Muscle of leg (tissue), 3 donors: ENCODE measurements at regions not wholly inside any gene's neighbourhood (a gene's known extent, or its start where the extent isn't known, plus 50 kb on each side); places are given as distances from the start of the nearest gene placed in this dataset.

Experiments used
- DNase-seq: peaks from one replicate; pipeline ENCODE4 v3.0.0; 2013
- H3K27ac ChIP-seq: one replicate; pipeline ENCODE4 v1.5.1; 2013; ENCODE audit warnings: mild to moderate bottlenecking, low read length, control low read depth
- H3K27me3 ChIP-seq: one replicate; pipeline ENCODE4 v1.6.1; 2013; ENCODE audit warnings: low read length; ENCODE audit not compliant: control insufficient read depth, insufficient read depth
- H3K36me3 ChIP-seq: one replicate; pipeline ENCODE4 v1.6.1; 2013; ENCODE audit warnings: low read length; ENCODE audit not compliant: control insufficient read depth, insufficient read depth
- H3K4me1 ChIP-seq: one replicate; pipeline ENCODE4 v1.6.1; 2013; ENCODE audit warnings: low read length; ENCODE audit not compliant: control insufficient read depth, insufficient read depth
- H3K4me3 ChIP-seq: one replicate; pipeline ENCODE4 v1.5.1; 2013; ENCODE audit warnings: low read length, control low read depth
- H3K9me3 ChIP-seq: replicated peaks from 2 replicates; pipeline ENCODE4 v1.6.1; 2013; ENCODE audit warnings: low read depth, low read length; ENCODE audit not compliant: control insufficient read depth
- WGBS: methylation state at CpG from one replicate; pipeline ENCODE4 v1.1.5; 2013; ENCODE audit warnings: missing lambda C conversion rate; ENCODE audit not compliant: insufficient coverage; 5-methylcytosine and 5-hydroxymethylcytosine counted together

GRCh38 chr2:42907835-42908234 lies 115.5 kb upstream of the HAAO start:
- no peaks in the 10 kb centered on the region for H3K27me3 ChIP-seq
- H3K36me3 ChIP-seq, result no peaks in the 10 kb centered on the region
- WGBS, result no CpG with 5 or more reads among the region's 1 CpG
- peak overlapping the region; percentile 91 for H3K27ac ChIP-seq
- no peak for DNase-seq
- H3K4me3 ChIP-seq, result no peak overlapping the region
- H3K9me3 ChIP-seq, result no peaks in the 10 kb centered on the region
- peaks cover 54% of the 10 kb centered on the region for H3K4me1 ChIP-seq

- 5% methylated on average over 10 of the region's 15 CpGs for WGBS
- no peaks in the 10 kb centered on the region for H3K36me3 ChIP-seq
- peaks cover 55% of the 10 kb centered on the region for H3K4me1 ChIP-seq
- H3K27me3 ChIP-seq, result no peaks in the 10 kb centered on the region
- no peaks in the 10 kb centered on the region for H3K9me3 ChIP-seq
- H3K4me3 ChIP-seq, result no peak overlapping the region
- peak; percentile 95 for DNase-seq
- H3K27ac ChIP-seq, result peak overlapping the region; percentile 91
These were observed 114.4 kb upstream of the HAAO start for GRCh38 chr2:42906557-42907411.

- H3K9me3 ChIP-seq, result no peaks in the 10 kb centered on the region
- H3K27ac ChIP-seq, result peak overlapping the region; percentile 91
- no peak for DNase-seq
- no peaks in the 10 kb centered on the region for H3K36me3 ChIP-seq
- 25% methylated on average over 3 of the region's 4 CpGs for WGBS
- no peaks in the 10 kb centered on the region for H3K27me3 ChIP-seq
- peaks cover 55% of the 10 kb centered on the region for H3K4me1 ChIP-seq
- no peak overlapping the region for H3K4me3 ChIP-seq
These were observed 113.8 kb upstream of the HAAO start for GRCh38 chr2:42906111-42906556.

- Histone ChIP-seq H3K36me3 (no peaks in the 10 kb centered on the region), H3K27me3 (no peaks in the 10 kb centered on the region), H3K4me3 (no peak overlapping the region), H3K27ac (peak overlapping the region; percentile 91), H3K9me3 (no peaks in the 10 kb centered on the region), H3K4me1 (peaks cover 58% of the 10 kb centered on the region)
- WGBS, result 36% methylated on average over 20 of the region's 25 CpGs
- DNase-seq, result peak; percentile 91
These were observed 113.1 kb upstream of the HAAO start for GRCh38 chr2:42905341-42906110.

GRCh38 chr2:42904576-42904876 lies 112.1 kb upstream of the HAAO start:
- peaks cover 60% of the 10 kb centered on the region for H3K4me1 ChIP-seq
- H3K36me3 ChIP-seq, result no peaks in the 10 kb centered on the region
- H3K4me3 ChIP-seq, result no peak overlapping the region

GRCh38 chr2:42903821-42904575 lies 111.6 kb upstream of the HAAO start:
- Histone ChIP-seq H3K36me3 (no peaks in the 10 kb centered on the region), H3K9me3 (no peaks in the 10 kb centered on the region), H3K4me1 (peaks cover 60% of the 10 kb centered on the region), H3K27me3 (no peaks in the 10 kb centered on the region), H3K4me3 (no peak overlapping the region), H3K27ac (peak overlapping the region; percentile 42)
- WGBS, result 80% methylated on average over 8 of the region's 16 CpGs
- peak; percentile 35 for DNase-seq

More at GRCh38 chr2:42904576-42904876, 112.1 kb upstream of the HAAO start:
- Histone ChIP-seq H3K9me3 (no peaks in the 10 kb centered on the region), H3K27ac (peak overlapping the region; percentile 42), H3K27me3 (no peaks in the 10 kb centered on the region)
- DNase-seq, result no peak
- WGBS, result 94% methylated on average over 2 of the region's 3 CpGs

- no peak for DNase-seq
- Histone ChIP-seq H3K27ac (no peak overlapping the region), H3K36me3 (no peaks in the 10 kb centered on the region), H3K4me1 (peaks cover 54% of the 10 kb centered on the region), H3K4me3 (no peak overlapping the region), H3K27me3 (no peaks in the 10 kb centered on the region), H3K9me3 (no peaks in the 10 kb centered on the region)
- 87% methylated on average over 7 of the region's 9 CpGs for WGBS
These were observed 110.7 kb upstream of the HAAO start for GRCh38 chr2:42902939-42903709.

- H3K4me1 ChIP-seq, result peaks cover 34% of the 10 kb centered on the region
- 70% methylated on average over 3 of the region's 4 CpGs for WGBS
- no peak overlapping the region for H3K27ac ChIP-seq
These were observed 108.8 kb upstream of the HAAO start for GRCh38 chr2:42901076-42901640.

GRCh38 chr2:42900289-42900891 lies 108.0 kb upstream of the HAAO start:
- WGBS, result 44% methylated on average over 4 of the region's 5 CpGs
- peak; percentile 38 for DNase-seq
- H3K9me3 ChIP-seq, result no peaks in the 10 kb centered on the region
- no peaks in the 10 kb centered on the region for H3K27me3 ChIP-seq
- H3K27ac ChIP-seq, result no peak overlapping the region
- peaks cover 27% of the 10 kb centered on the region for H3K4me1 ChIP-seq
- H3K4me3 ChIP-seq, result no peak overlapping the region
- H3K36me3 ChIP-seq, result no peaks in the 10 kb centered on the region

More at GRCh38 chr2:42901076-42901640, 108.8 kb upstream of the HAAO start:
- Histone ChIP-seq H3K36me3 (no peaks in the 10 kb centered on the region), H3K9me3 (no peaks in the 10 kb centered on the region), H3K27me3 (no peaks in the 10 kb centered on the region), H3K4me3 (no peak overlapping the region)
- DNase-seq, result no peak
